Activated CD8-positive, alpha-beta T cell treated with anti-CD3 and anti-CD28 coated beads, Interleukin-2, amount 10 ng/mL, durations not matched to agents 7 days and 5 days (primary cell): ENCODE measurements at regions not wholly inside any gene's neighbourhood (a gene's known extent, or its start where the extent isn't known, plus 50 kb on each side); places are given as distances from the start of the nearest gene placed in this dataset.

Experiments used
- ATAC-seq: fragments of 150-1000 bp; cut with Tn5 transposase; one replicate; pipeline ENCODE4 v1.10.0; 2021; ENCODE audit warnings: moderate library complexity
- CTCF ChIA-PET: fragments of 350-600 bp; sonication (Branson Sonifier 250); formaldehyde crosslinking; loops from one replicate; lab custom pipeline; 2021; ENCODE audit warnings: antibody characterized with exemption; lab: Charles Lee
- POLR2A ChIA-PET: fragments of 350-600 bp; sonication (Branson Sonifier 250); formaldehyde crosslinking; loops from one replicate; lab custom pipeline; 2021; ENCODE audit warnings: antibody characterized with exemption; lab: Charles Lee
- DNase-seq: peaks from one replicate; pipeline ENCODE4 v3.0.0-alpha.2; 2020
- H3K27ac Mint-ChIP-seq: one replicate; pipeline ENCODE4 v1.8.0; 2021; ENCODE audit warnings: mild to moderate bottlenecking, mixed read lengths
- H3K27me3 Mint-ChIP-seq: one replicate; pipeline ENCODE4 v1.8.0; 2021; ENCODE audit warnings: low read depth, mixed read lengths
- H3K36me3 Mint-ChIP-seq: one replicate; pipeline ENCODE4 v1.8.0; 2021; ENCODE audit warnings: low read depth, mixed read lengths
- H3K4me1 Mint-ChIP-seq: one replicate; pipeline ENCODE4 v1.8.0; 2021; ENCODE audit warnings: low read depth, mixed read lengths
- H3K4me3 Mint-ChIP-seq: one replicate; pipeline ENCODE4 v1.8.0; 2021; ENCODE audit warnings: mild to moderate bottlenecking, mixed read lengths
- H3K9me3 Mint-ChIP-seq: one replicate; pipeline ENCODE4 v1.8.0; 2022; ENCODE audit warnings: mixed read lengths; ENCODE audit not compliant: insufficient read depth

DNA sequence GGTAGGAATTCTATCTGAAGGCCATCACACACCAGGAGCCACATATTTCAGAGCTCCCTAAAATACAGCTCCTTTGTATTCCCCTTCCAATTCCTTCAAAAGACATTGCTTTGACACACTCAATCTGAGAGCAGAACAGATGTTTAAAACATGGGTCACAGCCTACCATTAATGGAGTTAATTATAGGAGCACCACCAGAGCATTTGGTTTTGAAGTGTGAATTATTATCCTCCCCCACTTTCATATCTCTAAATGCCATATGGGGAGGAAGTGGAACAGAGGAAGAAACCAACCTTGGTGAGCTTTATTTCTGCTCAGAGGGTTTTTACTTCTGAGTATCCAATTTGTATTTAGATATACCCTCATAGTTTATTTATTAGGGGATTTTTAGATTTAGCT, 50.7 kb upstream of the TNFRSF21 start:
- CTCF ChIA-PET = no interaction called here

GRCh38 chr6:47362857-47363461, 53.3 kb upstream of the TNFRSF21 start:
- DNase-seq = no peak
- CTCF ChIA-PET = no interaction called here
- POLR2A ChIA-PET = no interaction called here
- no peaks in the 10 kb centered on the region for H3K9me3 Mint-ChIP-seq
- peaks cover 12% of the 10 kb centered on the region for H3K27me3 Mint-ChIP-seq
- H3K36me3 Mint-ChIP-seq = no peaks in the 10 kb centered on the region
- no peak for ATAC-seq
- H3K4me3 Mint-ChIP-seq = no peak overlapping the region
- H3K27ac Mint-ChIP-seq = no peak overlapping the region
- H3K4me1 Mint-ChIP-seq = peaks cover under 1% of the 10 kb centered on the region

More for the DNA sequence above, 50.7 kb upstream of the TNFRSF21 start:
- Mint-ChIP-seq H3K4me1 (peaks cover 3% of the 10 kb centered on the region), H3K36me3 (no peaks in the 10 kb centered on the region), H3K4me3 (no peak overlapping the region), H3K9me3 (no peaks in the 10 kb centered on the region), H3K27ac (no peak overlapping the region), H3K27me3 (peaks cover 12% of the 10 kb centered on the region)
- DNase-seq = no peak
- POLR2A ChIA-PET = no interaction called here
- ATAC-seq = no peak

GRCh38 chr6:47363736-47364135, 54.0 kb upstream of the TNFRSF21 start:
- Mint-ChIP-seq H3K36me3 (no peaks in the 10 kb centered on the region), H3K27ac (no peak overlapping the region), H3K9me3 (no peaks in the 10 kb centered on the region), H3K4me3 (no peak overlapping the region), H3K27me3 (peaks cover 12% of the 10 kb centered on the region), H3K4me1 (no peaks in the 10 kb centered on the region)
- no peak for DNase-seq
- CTCF ChIA-PET = no interaction called here
- POLR2A ChIA-PET = no interaction called here
- ATAC-seq = no peak

DNA sequence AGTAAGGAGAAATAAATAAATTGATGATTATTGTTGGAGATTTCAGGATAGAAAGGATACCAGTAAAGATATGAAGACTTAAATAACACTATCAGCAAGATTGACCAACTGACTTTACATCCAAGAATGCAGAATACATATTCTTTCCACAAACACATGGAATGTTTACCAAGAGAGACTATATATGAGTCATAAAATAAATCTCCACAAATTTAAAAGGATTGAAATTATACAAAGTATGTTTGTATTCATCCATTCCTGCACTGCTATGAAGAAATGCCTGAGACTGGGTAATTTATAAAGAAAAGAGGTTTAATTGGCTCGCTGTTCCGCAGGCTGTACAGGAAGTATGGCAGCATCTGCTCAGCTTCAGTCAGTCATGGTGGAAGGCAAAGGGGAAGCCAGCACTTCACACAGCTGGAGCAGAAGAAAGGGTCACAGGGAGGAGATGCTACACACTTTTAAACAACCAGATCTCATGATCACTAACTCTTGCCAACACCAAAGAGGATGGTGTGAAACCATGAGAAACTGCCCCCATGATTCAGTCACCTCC, 56.7 kb upstream of the TNFRSF21 start:
- H3K27me3 Mint-ChIP-seq = peaks cover 9% of the 10 kb centered on the region

DNA sequence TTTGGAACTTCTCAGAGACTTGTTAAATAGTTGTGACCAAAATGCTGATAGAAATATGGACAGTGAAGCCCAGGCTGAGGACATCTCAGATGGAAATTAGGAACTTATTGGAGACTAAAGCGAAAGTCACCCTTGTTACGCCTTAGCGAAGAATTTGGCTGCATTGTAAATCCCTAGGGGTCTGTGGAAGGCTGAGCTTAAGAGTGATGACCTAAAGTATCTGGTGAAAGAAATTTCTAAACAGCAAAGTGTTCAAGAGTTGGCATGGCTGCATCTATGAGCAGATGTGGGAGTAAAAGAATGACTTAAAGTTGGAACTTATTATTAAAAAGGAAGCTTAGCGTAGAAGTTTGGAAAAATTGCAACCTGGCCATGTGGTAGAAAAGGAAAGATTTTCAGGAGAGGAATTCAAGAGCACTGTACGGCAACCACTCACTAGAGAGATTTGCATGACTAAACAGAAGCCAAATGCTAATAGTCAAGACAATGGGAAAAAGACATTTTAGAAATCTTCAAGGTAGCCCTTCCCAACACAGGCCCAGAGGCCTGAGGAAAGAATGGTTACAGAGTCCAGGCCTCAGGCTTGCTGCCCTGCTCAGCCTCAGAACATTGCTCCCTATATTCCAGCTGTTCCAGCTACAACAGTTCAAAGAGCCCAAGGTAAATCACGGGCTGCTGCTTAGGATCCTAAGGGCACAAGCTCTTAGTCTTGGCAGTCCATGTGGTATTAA, 61.6 kb upstream of the TNFRSF21 start:
- no peak overlapping the region for H3K27ac Mint-ChIP-seq

More for the DNA sequence above, 56.7 kb upstream of the TNFRSF21 start:
- H3K4me1 Mint-ChIP-seq = no peaks in the 10 kb centered on the region
- H3K9me3 Mint-ChIP-seq = no peaks in the 10 kb centered on the region
- ChIA-PET CTCF (no interaction called here), POLR2A (no interaction called here)
- no peak overlapping the region for H3K27ac Mint-ChIP-seq
- H3K36me3 Mint-ChIP-seq = no peaks in the 10 kb centered on the region
- no peak for ATAC-seq
- DNase-seq = no peak
- H3K4me3 Mint-ChIP-seq = no peak overlapping the region

GRCh38 chr6:47371870-47372255, 62.2 kb upstream of the TNFRSF21 start:
- POLR2A ChIA-PET = no interaction called here
- Mint-ChIP-seq H3K9me3 (no peaks in the 10 kb centered on the region), H3K4me3 (no peak overlapping the region), H3K27me3 (peaks cover 5% of the 10 kb centered on the region), H3K4me1 (peaks cover 7% of the 10 kb centered on the region), H3K36me3 (no peaks in the 10 kb centered on the region), H3K27ac (no peak overlapping the region)
- DNase-seq = no peak
- CTCF ChIA-PET = no interaction called here
- ATAC-seq = no peak

More for the DNA sequence above, 61.6 kb upstream of the TNFRSF21 start:
- H3K4me1 Mint-ChIP-seq = peaks cover 1% of the 10 kb centered on the region
- DNase-seq (no peak), ATAC-seq (no peak)
- H3K27me3 Mint-ChIP-seq = peaks cover 5% of the 10 kb centered on the region
- CTCF ChIA-PET = no interaction called here
- no peak overlapping the region for H3K4me3 Mint-ChIP-seq
- POLR2A ChIA-PET = no interaction called here
- no peaks in the 10 kb centered on the region for H3K9me3 Mint-ChIP-seq
- no peaks in the 10 kb centered on the region for H3K36me3 Mint-ChIP-seq

DNA sequence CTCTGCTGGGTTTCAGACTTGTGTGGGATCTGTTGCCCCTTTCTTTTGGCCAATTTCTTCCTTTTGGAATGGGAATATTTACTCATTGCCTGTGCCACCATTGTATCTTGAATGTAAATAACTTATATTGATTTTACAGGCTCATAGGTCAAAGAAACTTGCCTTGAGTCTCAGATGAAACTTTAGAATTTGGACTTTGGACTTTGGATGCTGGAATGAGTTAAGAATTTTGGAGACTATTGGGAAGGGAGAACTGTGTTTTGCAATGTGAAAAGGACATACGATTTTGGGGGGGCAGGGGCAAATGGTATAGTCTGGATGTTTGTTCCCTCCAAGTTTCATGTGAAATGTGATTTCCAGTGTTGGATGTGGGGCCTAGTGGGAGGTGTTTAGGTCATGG, 62.6 kb upstream of the TNFRSF21 start:
- Mint-ChIP-seq H3K36me3 (no peaks in the 10 kb centered on the region), H3K27me3 (peaks cover 5% of the 10 kb centered on the region), H3K27ac (no peak overlapping the region), H3K4me1 (peaks cover 9% of the 10 kb centered on the region), H3K9me3 (no peaks in the 10 kb centered on the region), H3K4me3 (no peak overlapping the region)
- ATAC-seq (no peak), DNase-seq (no peak)
- POLR2A ChIA-PET = no interaction called here
- CTCF ChIA-PET = no interaction called here

- H3K36me3 Mint-ChIP-seq = no peaks in the 10 kb centered on the region
- H3K4me3 Mint-ChIP-seq = no peak overlapping the region
- ATAC-seq (no peak), DNase-seq (no peak)
- CTCF ChIA-PET = no interaction called here
- H3K4me1 Mint-ChIP-seq = peaks cover 9% of the 10 kb centered on the region
- no peak overlapping the region for H3K27ac Mint-ChIP-seq
- no peaks in the 10 kb centered on the region for H3K9me3 Mint-ChIP-seq
- H3K27me3 Mint-ChIP-seq = peaks cover 11% of the 10 kb centered on the region
- POLR2A ChIA-PET = no interaction called here
Measured at GRCh38 chr6:47375426-47375825, 65.7 kb upstream of the TNFRSF21 start.

- H3K27ac Mint-ChIP-seq = peak overlapping the region; percentile 75
- ATAC-seq (peak; percentile 85), DNase-seq (peak; percentile 46)
- H3K4me3 Mint-ChIP-seq = no peak overlapping the region
- H3K4me1 Mint-ChIP-seq = peaks cover 9% of the 10 kb centered on the region
- peaks cover 9% of the 10 kb centered on the region for H3K27me3 Mint-ChIP-seq
- ChIA-PET CTCF (no interaction called here), POLR2A (no interaction called here)
- H3K36me3 Mint-ChIP-seq = no peaks in the 10 kb centered on the region
- no peaks in the 10 kb centered on the region for H3K9me3 Mint-ChIP-seq
Measured at GRCh38 chr6:47376930-47377329, 67.2 kb upstream of the TNFRSF21 start.

GRCh38 chr6:47377971-47378370, 68.3 kb upstream of the TNFRSF21 start:
- H3K9me3 Mint-ChIP-seq = no peaks in the 10 kb centered on the region
- H3K4me1 Mint-ChIP-seq = peaks cover 9% of the 10 kb centered on the region
- H3K27me3 Mint-ChIP-seq = peaks cover 13% of the 10 kb centered on the region
- H3K27ac Mint-ChIP-seq = no peak overlapping the region
- DNase-seq (no peak), ATAC-seq (no peak)
- ChIA-PET CTCF (no interaction called here), POLR2A (no interaction called here)
- no peak overlapping the region for H3K4me3 Mint-ChIP-seq
- H3K36me3 Mint-ChIP-seq = no peaks in the 10 kb centered on the region

GRCh38 chr6:47379328-47379727, 69.6 kb upstream of the TNFRSF21 start:
- H3K36me3 Mint-ChIP-seq = no peaks in the 10 kb centered on the region
- peaks cover 9% of the 10 kb centered on the region for H3K4me1 Mint-ChIP-seq
- H3K9me3 Mint-ChIP-seq = no peaks in the 10 kb centered on the region
- H3K4me3 Mint-ChIP-seq = no peak overlapping the region
- ChIA-PET POLR2A (no interaction called here), CTCF (no interaction called here)
- H3K27me3 Mint-ChIP-seq = peaks cover 16% of the 10 kb centered on the region
- DNase-seq = no peak
- no peak overlapping the region for H3K27ac Mint-ChIP-seq
- ATAC-seq = no peak

- ChIA-PET POLR2A (no interaction called here), CTCF (no interaction called here)
Measured at GRCh38 chr6:47380251-47380650, 70.5 kb upstream of the TNFRSF21 start.

More at GRCh38 chr6:47380251-47380650, 70.5 kb upstream of the TNFRSF21 start:
- peaks cover 16% of the 10 kb centered on the region for H3K27me3 Mint-ChIP-seq
- no peak overlapping the region for H3K27ac Mint-ChIP-seq
- no peak overlapping the region for H3K4me3 Mint-ChIP-seq
- H3K9me3 Mint-ChIP-seq = no peaks in the 10 kb centered on the region
- peaks cover 9% of the 10 kb centered on the region for H3K4me1 Mint-ChIP-seq
- no peaks in the 10 kb centered on the region for H3K36me3 Mint-ChIP-seq
- ATAC-seq (no peak), DNase-seq (no peak)
